Ovary (tissue), 7 donors: ENCODE measurements at regions not wholly inside any gene's neighbourhood (a gene's known extent, or its start where the extent isn't known, plus 50 kb on each side); places are given as distances from the start of the nearest gene placed in this dataset.
"Not testable (repeated sequence)": the region's sequence is repeated elsewhere in the genome, so short reads cannot be mapped to it uniquely, and the experiment has no call there.

Experiments used
- DNase-seq, 5 donors: peaks; one replicate each; pipeline ENCODE4 v3.0.0-alpha.2; 2019 to 2020
- H3K27ac ChIP-seq, 2 donors: fragments of 200-600 bp; one replicate each; pipeline versions ENCODE4 v1.5.1 to v1.8.0; 2019 to 2022
- H3K27me3 ChIP-seq: fragments of 200-600 bp; one replicate; pipeline ENCODE4 v1.8.0; 2022
- H3K36me3 ChIP-seq: fragments of 200-600 bp; sonication (generic); one replicate; pipeline ENCODE4 v1.5.1; 2019
- H3K4me1 ChIP-seq: one replicate; pipeline ENCODE4 v1.8.1; 2013; ENCODE audit warnings: mild to moderate bottlenecking, moderate library complexity; ENCODE audit not compliant: insufficient read depth
- H3K4me3 ChIP-seq: fragments of 200-600 bp; sonication (generic); one replicate; pipeline ENCODE4 v1.5.1; 2017
- H3K9me3 ChIP-seq, 2 donors: fragments of 200-600 bp in 1 of 2; sonication (generic) in 1 of 2; one replicate each; pipeline versions ENCODE4 v1.5.1 to v1.8.1; 2013 to 2019; ENCODE audit warnings: mild to moderate bottlenecking in 1 of 2, moderate library complexity in 1 of 2
- CTCF ChIP-seq, 3 donors: fragments of 450-650 bp in 2 of 3; fragments of 200-600 bp in 1 of 3; IDR thresholded peaks; one replicate each; pipeline versions ENCODE4 v1.5.1 to v1.8.0; 2016 to 2022; ENCODE audit warnings: antibody characterized with exemption in 3 of 3, mild to moderate bottlenecking in 1 of 3
- EP300 ChIP-seq: sonication (generic); formaldehyde crosslinking; IDR thresholded peaks from one replicate; pipeline ENCODE4 v1.6.1; 2017; ENCODE audit warnings: antibody characterized with exemption
- POLR2A ChIP-seq: fragments of 450-650 bp; IDR thresholded peaks from one replicate; pipeline ENCODE4 v1.6.1; 2017; ENCODE audit warnings: antibody characterized with exemption, mild to moderate bottlenecking, moderate library complexity
- WGBS, 3 donors: extraction: QIAGEN DNeasy Blood & Tissue Kit in 1 of 3; methylation state at CpG; one replicate each; pipeline versions ENCODE4 v1.1.5 to v1.1.7; 2013 to 2017; 5-methylcytosine and 5-hydroxymethylcytosine counted together
- intact Hi-C, 4 donors: fragments of 100-400 bp; cut with DNase I; formaldehyde crosslinking; loops; one replicate each; pipeline versions ENCODE4 v1.11.0 to v1.15.1; 2022 to 2023
- donor health status: DM: no; HTN: no; CAD: no; lungs with moderate emphysema.
- donor health status: DM: no; HTN: no; CAD: no.
- donor health status: Bipolar disorder and iron deficiency.
- donor health status: DM: no; HTN: no; CAD: no.
- donor health status: DM: yes; HTN: yes; CAD: no.

- Histone ChIP-seq H3K9me3 (peaks cover 0 to 8% of the 10 kb centered on the region in 2 donors), H3K27ac (no peak overlapping the region), H3K27me3 (no peaks in the 10 kb centered on the region), H3K4me1 (no peaks in the 10 kb centered on the region), H3K4me3 (no peak overlapping the region), H3K36me3 (no peaks in the 10 kb centered on the region)
- DNase-seq, result peak in 1 of 5 donors; percentile 8
- TF ChIP-seq CTCF (IDR thresholded peaks at IDR 0.05), result no peak
- no peak for TF ChIP-seq POLR2A
- TF ChIP-seq EP300, result no peak
- intact Hi-C loops, result no loop called here
- 54 to 71% (median 67%) methylated on average over 107 to 118 of the region's 118 CpGs for WGBS, 3 donors
These were observed 520.4 kb upstream of the WSB1 start for GRCh38 chr17:26773189-26774188.

GRCh38 chr17:26774291-26775218 lies 519.4 kb upstream of the WSB1 start:
- no peak for TF ChIP-seq POLR2A
- TF ChIP-seq EP300, result no peak
- TF ChIP-seq CTCF (IDR thresholded peaks at IDR 0.05), result no peak
- peaks cover 0 to 8% of the 10 kb centered on the region in 2 donors for H3K9me3 ChIP-seq
- H3K4me1 ChIP-seq, result no peaks in the 10 kb centered on the region
- DNase-seq, result no peak
- H3K36me3 ChIP-seq, result no peaks in the 10 kb centered on the region
- intact Hi-C loops, result no loop called here
- H3K27me3 ChIP-seq, result no peaks in the 10 kb centered on the region
- no peak overlapping the region for H3K27ac ChIP-seq
- 45 to 69% (median 56%) methylated on average over 121 to 123 of the region's 123 CpGs for WGBS, 3 donors
- no peak overlapping the region for H3K4me3 ChIP-seq

GRCh38 chr17:26775219-26775822 lies 518.6 kb upstream of the WSB1 start:
- intact Hi-C loops, result no loop called here

GRCh38 chr17:26780187-26780814 lies 513.6 kb upstream of the WSB1 start:
- H3K36me3 ChIP-seq, H3K9me3 ChIP-seq, H3K27me3 ChIP-seq, H3K4me1 ChIP-seq, H3K4me3 ChIP-seq, H3K27ac ChIP-seq, intact Hi-C loops: not testable (repeated sequence)
- 70 to 77% (median 73%) methylated on average over 4 of the region's 4 CpGs for WGBS, 3 donors
- DNase-seq, result peak in 1 of 5 donors; percentile 4

More at GRCh38 chr17:26775219-26775822, 518.6 kb upstream of the WSB1 start:
- H3K27ac ChIP-seq, result no peak overlapping the region
- H3K9me3 ChIP-seq, result peaks cover 0 to 8% of the 10 kb centered on the region in 2 donors
- TF ChIP-seq CTCF (IDR thresholded peaks at IDR 0.05) (no peak), EP300 (no peak), POLR2A (no peak)
- 47 to 62% (median 61%) methylated on average over 81 to 83 of the region's 83 CpGs for WGBS, 3 donors
- no peaks in the 10 kb centered on the region for H3K4me1 ChIP-seq
- no peaks in the 10 kb centered on the region for H3K27me3 ChIP-seq
- H3K36me3 ChIP-seq, result no peaks in the 10 kb centered on the region
- no peak for DNase-seq
- H3K4me3 ChIP-seq, result no peak overlapping the region
